ENCODE measurements at regions not wholly inside any gene's neighbourhood (a gene's known extent, or its start where the extent isn't known, plus 50 kb on each side); places are given as distances from the start of the nearest gene placed in this dataset.

GRCh38 chr4:128457726-128458125, 170.1 kb upstream of the PGRMC2 start:
- DNase-seq (ENCODE audit: low spot score in 2 of 2), result no peak
- H3K9me3 ChIP-seq, result no peaks in the 10 kb centered on the region
- no peak overlapping the region for H3K27ac ChIP-seq
- intact Hi-C loops (cut with DNase I; ENCODE audit: low total_unique reads), result no loop called here
- H3K36me3 ChIP-seq, result no peaks in the 10 kb centered on the region
- H3K4me3 ChIP-seq, result no peak overlapping the region
- no peaks in the 10 kb centered on the region for H3K27me3 ChIP-seq
- TF ChIP-seq CTCF (IDR thresholded peaks at IDR 0.05) (no peak), POLR2AphosphoS5 (IDR thresholded peaks at IDR 0.05) (no peak), POLR2A (IDR thresholded peaks at IDR 0.05) (no peak)
- no peaks in the 10 kb centered on the region for H3K4me1 ChIP-seq

DNA sequence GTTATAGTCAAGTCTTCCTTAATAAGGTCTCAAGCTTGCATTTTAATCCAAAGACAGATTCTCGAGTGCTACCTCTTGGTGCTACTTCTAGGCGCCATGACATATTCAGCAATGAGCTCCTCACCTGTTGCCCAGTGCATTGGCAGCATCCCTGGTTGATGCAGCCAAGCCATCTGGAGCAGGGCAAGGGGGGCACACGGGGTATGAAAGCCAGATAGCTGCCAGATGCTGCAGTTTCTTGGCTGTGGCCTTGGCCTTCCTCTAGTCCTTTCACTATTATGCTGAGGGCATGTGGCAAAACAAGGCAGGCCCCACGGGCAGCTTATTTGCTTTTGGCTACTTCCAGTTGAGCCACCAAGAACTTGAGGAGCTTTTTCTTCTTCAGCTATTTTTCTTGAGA, 168.6 kb upstream of the PGRMC2 start:
- Histone ChIP-seq H3K9me3 (no peaks in the 10 kb centered on the region), H3K4me1 (no peaks in the 10 kb centered on the region)

DNA sequence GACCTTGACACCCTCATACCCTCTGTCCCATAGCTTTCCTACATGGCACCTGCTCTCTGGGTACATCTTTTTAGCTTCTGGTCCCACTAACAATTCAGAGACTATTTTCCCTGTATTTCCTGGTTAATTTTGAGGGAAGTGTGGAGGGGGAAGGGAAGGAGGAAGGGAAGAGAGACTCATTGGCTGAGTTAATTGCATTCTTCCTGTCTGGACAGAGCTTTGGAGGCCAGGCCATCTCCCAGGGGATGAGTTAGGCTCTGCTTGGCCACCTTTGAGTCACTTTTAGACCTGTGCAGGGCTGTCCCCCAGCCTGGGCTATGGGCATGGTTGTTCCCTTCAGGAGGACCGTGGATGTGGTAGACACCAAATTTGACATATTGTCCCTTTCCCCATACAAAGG, 167.9 kb upstream of the PGRMC2 start:
- TF ChIP-seq POLR2AphosphoS5 (IDR thresholded peaks at IDR 0.05), result no peak
- no peak for TF ChIP-seq POLR2A (IDR thresholded peaks at IDR 0.05)
- no peak for TF ChIP-seq CTCF (IDR thresholded peaks at IDR 0.05)
- H3K4me3 ChIP-seq, result no peak overlapping the region
- H3K4me1 ChIP-seq, result no peaks in the 10 kb centered on the region
- intact Hi-C loops (cut with DNase I; ENCODE audit: low total_unique reads), result loop anchor here (1.0 kb wide), 1 partner anchor 404 kb away; no protein-coding TSS in a partner anchor
- no peak overlapping the region for H3K27ac ChIP-seq
- no peaks in the 10 kb centered on the region for H3K27me3 ChIP-seq
- no peaks in the 10 kb centered on the region for H3K36me3 ChIP-seq
- H3K9me3 ChIP-seq, result no peaks in the 10 kb centered on the region
- no peak for DNase-seq (ENCODE audit: low spot score in 2 of 2)

More for the DNA sequence above, 168.6 kb upstream of the PGRMC2 start:
- no peaks in the 10 kb centered on the region for H3K27me3 ChIP-seq
- H3K4me3 ChIP-seq, result no peak overlapping the region
- H3K36me3 ChIP-seq, result no peaks in the 10 kb centered on the region
- H3K27ac ChIP-seq, result no peak overlapping the region
- TF ChIP-seq CTCF (IDR thresholded peaks at IDR 0.05), result no peak
- TF ChIP-seq POLR2A (IDR thresholded peaks at IDR 0.05), result no peak
- TF ChIP-seq POLR2AphosphoS5 (IDR thresholded peaks at IDR 0.05), result no peak
- DNase-seq (ENCODE audit: low spot score in 2 of 2), result no peak
- intact Hi-C loops (cut with DNase I; ENCODE audit: low total_unique reads), result no loop called here

- Histone ChIP-seq H3K27ac (peak overlapping the region in 1 of 2 donors; percentile 4), H3K4me3 (no peak overlapping the region), H3K4me1 (no peaks in the 10 kb centered on the region), H3K9me3 (no peaks in the 10 kb centered on the region), H3K27me3 (no peaks in the 10 kb centered on the region), H3K36me3 (no peaks in the 10 kb centered on the region)
- intact Hi-C loops (cut with DNase I; ENCODE audit: low total_unique reads), result loop anchor here (1.0 kb wide), 1 partner anchor 404 kb away; no protein-coding TSS in a partner anchor
- TF ChIP-seq POLR2AphosphoS5 (IDR thresholded peaks at IDR 0.05), result no peak
- no peak for TF ChIP-seq POLR2A (IDR thresholded peaks at IDR 0.05)
- no peak for DNase-seq (ENCODE audit: low spot score in 2 of 2)
Observed at GRCh38 chr4:128454881-128455280, 167.3 kb upstream of the PGRMC2 start.

- Histone ChIP-seq H3K27me3 (no peaks in the 10 kb centered on the region), H3K4me1 (no peaks in the 10 kb centered on the region), H3K36me3 (no peaks in the 10 kb centered on the region), H3K4me3 (peak overlapping the region in 1 of 3 donors; percentile 17), H3K9me3 (no peaks in the 10 kb centered on the region), H3K27ac (peak overlapping the region in 1 of 2 donors; percentile 4)
- DNase-seq (ENCODE audit: low spot score in 2 of 2), result peak; percentile 69 to 76
- peak; percentile 47 to 81 (median 81) for TF ChIP-seq CTCF (IDR thresholded peaks at IDR 0.05)
- peak; percentile 72 to 90 (median 88) for TF ChIP-seq POLR2AphosphoS5 (IDR thresholded peaks at IDR 0.05)
- no peak for TF ChIP-seq POLR2A (IDR thresholded peaks at IDR 0.05)
- intact Hi-C loops (cut with DNase I; ENCODE audit: low total_unique reads), result no loop called here
Observed at GRCh38 chr4:128454281-128454871, 166.8 kb upstream of the PGRMC2 start.

All from breast epithelium (tissue), 4 donors.